Activated B cell treated with CpG ODN at 0.5 μM for 24 hours (primary cell): ENCODE measurements at regions not wholly inside any gene's neighbourhood (a gene's known extent, or its start where the extent isn't known, plus 50 kb on each side); places are given as distances from the start of the nearest gene placed in this dataset.

Experiments
- ATAC-seq: fragments of 200-7000 bp; cut with Tn5 transposase; one replicate; pipeline ENCODE4 v1.10.0; 2021; ENCODE audit warnings: low read depth, mild to moderate bottlenecking, moderate library complexity
- CTCF ChIA-PET: fragments of 350-600 bp; sonication (Branson Sonifier 250); formaldehyde crosslinking; loops from one replicate; lab custom pipeline; 2021; ENCODE audit warnings: antibody characterized with exemption; lab: Charles Lee
- POLR2A ChIA-PET: fragments of 350-600 bp; sonication (Branson Sonifier 250); formaldehyde crosslinking; loops from one replicate; lab custom pipeline; 2021; ENCODE audit warnings: antibody characterized with exemption; lab: Charles Lee
- DNase-seq: peaks from one replicate; pipeline ENCODE4 v3.0.0; 2022
- H3K27ac Mint-ChIP-seq: one replicate; pipeline ENCODE4 v1.8.0; 2020; ENCODE audit warnings: mixed read lengths
- H3K27me3 Mint-ChIP-seq: one replicate; pipeline ENCODE4 v1.8.0; 2021; ENCODE audit warnings: mixed read lengths
- H3K36me3 Mint-ChIP-seq: one replicate; pipeline ENCODE4 v1.8.0; 2021; ENCODE audit warnings: low read depth, mixed read lengths
- H3K4me1 Mint-ChIP-seq: one replicate; pipeline ENCODE4 v1.8.0; 2021; ENCODE audit warnings: mixed read lengths
- H3K4me3 Mint-ChIP-seq: one replicate; pipeline ENCODE4 v1.8.0; 2020; ENCODE audit warnings: mild to moderate bottlenecking, mixed read lengths
- H3K9me3 Mint-ChIP-seq: one replicate; pipeline ENCODE4 v1.8.0; 2020; ENCODE audit warnings: mixed read lengths
- intact Hi-C: fragments of 100-400 bp; cut with micrococcal nuclease; formaldehyde crosslinking; loops from one replicate; pipeline ENCODE4 v1.15.1; 2024
- TF ChIP-seq, protein P1 (sequence below): fragments of 200-600 bp; IDR thresholded peaks from one replicate; pipeline ENCODE4 v1.8.0; 2022; ENCODE audit warnings: antibody characterized with exemption, mild to moderate bottlenecking

DNA sequence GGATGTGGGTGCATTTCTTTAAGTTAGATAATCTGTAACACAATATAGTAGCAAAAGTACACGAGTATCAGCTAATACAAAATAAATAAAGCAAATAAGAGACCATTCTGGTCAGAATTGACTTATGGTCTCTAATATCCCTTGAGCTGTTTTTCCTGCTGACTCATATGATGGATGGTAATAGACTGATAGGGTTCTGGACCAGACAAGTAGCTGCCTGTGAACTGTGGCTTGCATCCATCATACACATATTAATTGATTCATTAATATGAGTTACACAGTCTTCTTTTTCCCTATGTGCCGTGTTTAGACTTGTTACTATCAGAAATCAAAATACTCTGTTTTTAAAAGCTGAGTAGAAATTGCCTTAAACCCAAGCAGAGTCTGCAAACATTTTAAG lies 762.8 kb downstream of the GATA3 start:
- TF ChIP-seq, protein P1, sequence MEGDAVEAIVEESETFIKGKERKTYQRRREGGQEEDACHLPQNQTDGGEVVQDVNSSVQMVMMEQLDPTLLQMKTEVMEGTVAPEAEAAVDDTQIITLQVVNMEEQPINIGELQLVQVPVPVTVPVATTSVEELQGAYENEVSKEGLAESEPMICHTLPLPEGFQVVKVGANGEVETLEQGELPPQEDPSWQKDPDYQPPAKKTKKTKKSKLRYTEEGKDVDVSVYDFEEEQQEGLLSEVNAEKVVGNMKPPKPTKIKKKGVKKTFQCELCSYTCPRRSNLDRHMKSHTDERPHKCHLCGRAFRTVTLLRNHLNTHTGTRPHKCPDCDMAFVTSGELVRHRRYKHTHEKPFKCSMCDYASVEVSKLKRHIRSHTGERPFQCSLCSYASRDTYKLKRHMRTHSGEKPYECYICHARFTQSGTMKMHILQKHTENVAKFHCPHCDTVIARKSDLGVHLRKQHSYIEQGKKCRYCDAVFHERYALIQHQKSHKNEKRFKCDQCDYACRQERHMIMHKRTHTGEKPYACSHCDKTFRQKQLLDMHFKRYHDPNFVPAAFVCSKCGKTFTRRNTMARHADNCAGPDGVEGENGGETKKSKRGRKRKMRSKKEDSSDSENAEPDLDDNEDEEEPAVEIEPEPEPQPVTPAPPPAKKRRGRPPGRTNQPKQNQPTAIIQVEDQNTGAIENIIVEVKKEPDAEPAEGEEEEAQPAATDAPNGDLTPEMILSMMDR, result no peak
- Mint-ChIP-seq H3K27ac (no peak overlapping the region), H3K27me3 (no peaks in the 10 kb centered on the region), H3K4me3 (no peak overlapping the region), H3K9me3 (no peaks in the 10 kb centered on the region), H3K36me3 (no peaks in the 10 kb centered on the region), H3K4me1 (no peaks in the 10 kb centered on the region)
- CTCF ChIA-PET, result no interaction called here
- POLR2A ChIA-PET, result no interaction called here
- no peak for ATAC-seq
- DNase-seq, result no peak
- intact Hi-C loops, result no loop called here

DNA sequence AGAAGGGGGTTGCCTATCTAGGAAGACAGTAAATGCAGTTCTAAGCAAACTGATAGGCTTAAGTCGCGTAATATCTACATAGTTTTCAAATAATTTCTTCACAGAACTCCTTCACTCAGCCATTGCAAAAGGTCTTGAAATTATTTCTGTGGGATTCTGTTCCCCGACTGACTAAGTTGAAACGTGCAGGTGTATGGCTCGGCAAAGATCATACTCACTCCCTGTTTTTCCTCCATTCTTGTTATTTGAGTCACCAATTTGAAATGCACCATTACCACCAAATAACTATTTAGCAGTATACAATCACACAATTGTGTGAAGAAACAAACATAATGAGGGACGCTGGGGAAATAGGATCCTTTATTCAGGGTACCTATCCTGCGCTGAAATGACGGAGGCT lies 771.1 kb downstream of the GATA3 start:
- ChIA-PET CTCF (no interaction called here), POLR2A (no interaction called here)
- Mint-ChIP-seq H3K4me3 (no peak overlapping the region), H3K9me3 (no peaks in the 10 kb centered on the region), H3K27ac (no peak overlapping the region), H3K27me3 (no peaks in the 10 kb centered on the region), H3K36me3 (no peaks in the 10 kb centered on the region), H3K4me1 (no peaks in the 10 kb centered on the region)
- TF ChIP-seq, protein P1, result no peak
- intact Hi-C loops, result no loop called here
- ATAC-seq (no peak), DNase-seq (no peak)

DNA sequence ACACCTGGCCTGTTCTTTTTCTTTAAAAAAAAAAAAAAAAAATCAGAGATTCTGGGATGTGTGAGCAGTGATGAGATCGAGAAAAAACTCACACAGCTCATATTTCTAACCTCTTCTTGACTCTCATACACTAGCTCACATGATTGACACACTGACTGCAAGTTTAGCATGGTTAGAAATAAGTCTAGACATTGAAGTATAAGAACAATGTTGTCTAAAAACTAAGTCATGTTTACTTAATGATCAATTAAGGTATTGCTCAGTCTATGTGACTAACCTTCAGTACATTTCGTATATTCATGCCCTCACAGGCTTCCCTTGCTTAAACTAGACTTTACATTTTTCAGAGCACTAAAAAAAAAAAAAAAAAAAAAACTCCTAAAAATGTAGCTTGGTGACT lies 775.1 kb downstream of the GATA3 start:
- intact Hi-C loops, result no loop called here
- POLR2A ChIA-PET, result no interaction called here
- no peak for ATAC-seq
- Mint-ChIP-seq H3K4me1 (no peaks in the 10 kb centered on the region), H3K9me3 (peaks cover 3% of the 10 kb centered on the region), H3K27ac (no peak overlapping the region), H3K4me3 (no peak overlapping the region), H3K36me3 (no peaks in the 10 kb centered on the region), H3K27me3 (no peaks in the 10 kb centered on the region)
- TF ChIP-seq, protein P1, result no peak
- no peak for DNase-seq
- CTCF ChIA-PET, result no interaction called here

DNA sequence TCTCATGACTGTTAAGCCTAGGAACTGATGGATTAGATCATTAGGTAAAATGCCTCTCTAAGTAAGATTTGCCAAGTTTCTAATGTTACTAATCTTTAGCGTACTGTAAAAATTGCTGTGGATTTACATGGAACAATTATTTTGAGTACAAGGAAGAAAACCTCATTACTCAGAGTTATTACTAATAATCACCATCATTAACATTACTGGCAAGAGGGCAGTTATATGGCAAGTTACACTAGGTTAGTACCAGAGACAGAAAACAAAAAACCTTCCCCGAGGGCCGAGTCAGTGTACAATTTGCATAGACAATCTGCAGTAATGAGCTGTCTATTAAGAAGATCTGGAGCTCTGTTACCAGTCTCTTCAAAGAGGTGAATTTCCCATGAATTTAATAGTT lies 775.6 kb downstream of the GATA3 start:
- ATAC-seq, result no peak
- H3K4me1 Mint-ChIP-seq, result no peaks in the 10 kb centered on the region
- DNase-seq, result no peak
- H3K9me3 Mint-ChIP-seq, result peaks cover 3% of the 10 kb centered on the region
- no peaks in the 10 kb centered on the region for H3K36me3 Mint-ChIP-seq
- intact Hi-C loops, result no loop called here
- no peaks in the 10 kb centered on the region for H3K27me3 Mint-ChIP-seq
- TF ChIP-seq, protein P1, result no peak
- CTCF ChIA-PET, result no interaction called here
- H3K27ac Mint-ChIP-seq, result no peak overlapping the region
- POLR2A ChIA-PET, result no interaction called here
- H3K4me3 Mint-ChIP-seq, result no peak overlapping the region

DNA sequence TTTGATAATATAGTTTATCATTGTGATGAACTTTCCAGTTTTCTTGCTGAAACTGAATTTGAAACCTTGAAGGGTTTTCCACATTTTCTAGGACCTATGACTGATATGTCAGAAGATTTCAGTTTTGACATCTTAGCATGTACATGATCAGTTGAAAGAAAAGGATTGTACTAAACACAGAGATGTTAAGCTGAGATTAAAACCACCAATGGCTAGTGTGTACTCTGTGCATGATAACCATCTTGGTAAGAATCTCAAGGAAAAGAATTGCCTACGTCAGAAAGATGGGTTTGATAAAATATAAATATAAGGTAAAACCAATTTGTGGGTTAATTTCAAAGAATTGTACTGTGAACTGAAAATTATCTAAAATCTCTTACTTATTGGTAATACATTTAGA lies 776.4 kb downstream of the GATA3 start:
- CTCF ChIA-PET, result no interaction called here

More for the DNA sequence above, 776.4 kb downstream of the GATA3 start:
- H3K27ac Mint-ChIP-seq, result no peak overlapping the region
- H3K27me3 Mint-ChIP-seq, result no peaks in the 10 kb centered on the region
- H3K4me3 Mint-ChIP-seq, result no peak overlapping the region
- peaks cover 3% of the 10 kb centered on the region for H3K9me3 Mint-ChIP-seq
- ATAC-seq, result no peak
- intact Hi-C loops, result no loop called here
- TF ChIP-seq, protein P1, result no peak
- H3K36me3 Mint-ChIP-seq, result no peaks in the 10 kb centered on the region
- POLR2A ChIA-PET, result no interaction called here
- DNase-seq, result no peak
- no peaks in the 10 kb centered on the region for H3K4me1 Mint-ChIP-seq
